HEK293T (cell line): ENCODE measurements at regions not wholly inside any gene's neighbourhood (a gene's known extent, or its start where the extent isn't known, plus 50 kb on each side); places are given as distances from the start of the nearest gene placed in this dataset.

Experiments used
- CTCF ChIA-PET: fragments of 350-600 bp; formaldehyde crosslinking; extraction: SDS; loops from one replicate; lab custom pipeline; 2021; ENCODE audit warnings: antibody characterized with exemption, inconsistent platforms; lab: Yijun Ruan, JAX
- POLR2A ChIA-PET: fragments of 350-600 bp; formaldehyde crosslinking; extraction: SDS; loops from one replicate; lab custom pipeline; 2020; ENCODE audit warnings: antibody characterized with exemption, inconsistent platforms; lab: Yijun Ruan, JAX
- DNase-seq: peaks from one replicate; pipeline ENCODE4 v3.0.0; 2012; ENCODE audit warnings: mixed read lengths; ENCODE audit errors: extremely low spot score
- ARNT ChIP-seq: fragments of 450-650 bp; IDR thresholded peaks from 2 replicates; pipeline ENCODE4 v1.6.1; 2017; ENCODE audit warnings: mild to moderate bottlenecking
- BHLHE40 ChIP-seq: fragments of 450-650 bp; IDR thresholded peaks from 2 replicates; pipeline ENCODE4 v1.6.1; 2016; ENCODE audit warnings: mild to moderate bottlenecking, moderate library complexity, borderline replicate concordance
- CTBP1 ChIP-seq: fragments of 450-650 bp; IDR thresholded peaks from 2 replicates; pipeline ENCODE4 v1.6.1; 2016; ENCODE audit warnings: borderline replicate concordance
- ELF4 ChIP-seq: fragments of 450-650 bp; IDR thresholded peaks from 2 replicates; pipeline ENCODE4 v1.6.1; 2017; ENCODE audit warnings: antibody characterized with exemption
- FOXA1 ChIP-seq: fragments of 450-650 bp; IDR thresholded peaks from 2 replicates; pipeline ENCODE4 v1.6.1; 2016; ENCODE audit warnings: mild to moderate bottlenecking
- FOXK2 ChIP-seq: fragments of 450-650 bp; IDR thresholded peaks from 2 replicates; pipeline ENCODE4 v1.6.1; 2016; ENCODE audit warnings: mild to moderate bottlenecking
- FOXM1 ChIP-seq: fragments of 450-650 bp; IDR thresholded peaks from 2 replicates; pipeline ENCODE4 v1.6.1; 2017; ENCODE audit warnings: mild to moderate bottlenecking, borderline replicate concordance
- HDGF ChIP-seq: fragments of 450-650 bp; IDR thresholded peaks from 2 replicates; pipeline ENCODE4 v1.6.1; 2017; ENCODE audit warnings: antibody characterized with exemption, borderline replicate concordance
- L3MBTL2 ChIP-seq: fragments of 450-650 bp; conservative IDR thresholded peaks from 2 replicates; pipeline ENCODE4 v1.6.1; 2016; ENCODE audit warnings: mild to moderate bottlenecking
- LEF1 ChIP-seq: fragments of 450-650 bp; IDR thresholded peaks from 2 replicates; pipeline ENCODE4 v1.6.1; 2017; ENCODE audit warnings: mild to moderate bottlenecking, borderline replicate concordance
- NFRKB ChIP-seq: fragments of 450-650 bp; IDR thresholded peaks from 2 replicates; pipeline ENCODE4 v1.6.1; 2016; ENCODE audit warnings: mild to moderate bottlenecking, moderate library complexity
- PKNOX1 ChIP-seq: fragments of 450-650 bp; IDR thresholded peaks from 2 replicates; pipeline ENCODE4 v1.6.1; 2016
- SP1 ChIP-seq: fragments of 450-650 bp; IDR thresholded peaks from 2 replicates; pipeline ENCODE4 v1.6.1; 2017
- SUZ12 ChIP-seq: fragments of 450-650 bp; IDR thresholded peaks from 2 replicates; pipeline ENCODE4 v1.6.1; 2016; ENCODE audit warnings: mild to moderate bottlenecking
- TARDBP ChIP-seq: fragments of 450-650 bp; IDR thresholded peaks from 2 replicates; pipeline ENCODE4 v1.6.1; 2016
- ZNF384 ChIP-seq: fragments of 450-650 bp; IDR thresholded peaks from 2 replicates; pipeline ENCODE4 v1.6.1; 2016

- POLR2A ChIA-PET: no interaction called here
- TF ChIP-seq LEF1 (no peak), SP1 (no peak), ZNF384 (no peak), NFRKB (no peak), CTBP1 (no peak), SUZ12 (no peak), TARDBP (no peak), ARNT (no peak)
- CTCF ChIA-PET: no interaction called here
- DNase-seq: no peak
Measured at GRCh38 chr11:15688351-15688792, 573.6 kb downstream of the INSC start.

GRCh38 chr11:15690320-15690719 is 575.6 kb downstream of the INSC start:
- DNase-seq: no peak
- POLR2A ChIA-PET: no interaction called here
- CTCF ChIA-PET: no interaction called here
- TF ChIP-seq SUZ12: no peak
- TF ChIP-seq BHLHE40: no peak
- TF ChIP-seq NFRKB: no peak
- no peak for TF ChIP-seq PKNOX1
- no peak for TF ChIP-seq HDGF
- no peak for TF ChIP-seq FOXK2
- no peak for TF ChIP-seq ZNF384
- TF ChIP-seq SP1: no peak
- no peak for TF ChIP-seq ELF4
- TF ChIP-seq FOXM1: no peak
- TF ChIP-seq LEF1: no peak
- no peak for TF ChIP-seq TARDBP
- TF ChIP-seq CTBP1: no peak
- TF ChIP-seq L3MBTL2: no peak
- no peak for TF ChIP-seq FOXA1
- no peak for TF ChIP-seq ARNT

GRCh38 chr11:15692739-15693138 is 578.0 kb downstream of the INSC start:
- POLR2A ChIA-PET: no interaction called here
- CTCF ChIA-PET: no interaction called here

GRCh38 chr11:15695096-15695721 is 580.5 kb downstream of the INSC start:
- CTCF ChIA-PET: no interaction called here
- no peak for DNase-seq
- POLR2A ChIA-PET: no interaction called here

More at GRCh38 chr11:15692739-15693138, 578.0 kb downstream of the INSC start:
- DNase-seq: no peak
- TF ChIP-seq FOXA1 (no peak), ARNT (no peak), FOXK2 (no peak), NFRKB (no peak), HDGF (no peak), CTBP1 (no peak), SUZ12 (no peak), LEF1 (no peak), ELF4 (no peak), L3MBTL2 (no peak), ZNF384 (no peak), SP1 (no peak), FOXM1 (no peak), BHLHE40 (no peak)

GRCh38 chr11:15696069-15696468 is 581.3 kb downstream of the INSC start:
- no peak for DNase-seq
- TF ChIP-seq HDGF: no peak
- TF ChIP-seq ARNT: no peak
- no peak for TF ChIP-seq FOXK2
- no peak for TF ChIP-seq NFRKB
- no peak for TF ChIP-seq ELF4
- no peak for TF ChIP-seq FOXA1
- TF ChIP-seq SP1: no peak
- TF ChIP-seq ZNF384: no peak
- no peak for TF ChIP-seq PKNOX1
- TF ChIP-seq BHLHE40: no peak
- no peak for TF ChIP-seq TARDBP
- no peak for TF ChIP-seq L3MBTL2
- TF ChIP-seq FOXM1: no peak
- TF ChIP-seq SUZ12: no peak
- TF ChIP-seq LEF1: no peak
- POLR2A ChIA-PET: no interaction called here
- CTCF ChIA-PET: no interaction called here

More at GRCh38 chr11:15695096-15695721, 580.5 kb downstream of the INSC start:
- no peak for TF ChIP-seq ZNF384
- TF ChIP-seq SP1: no peak
- no peak for TF ChIP-seq HDGF
- TF ChIP-seq L3MBTL2: no peak
- no peak for TF ChIP-seq FOXK2
- TF ChIP-seq ELF4: no peak
- no peak for TF ChIP-seq ARNT
- TF ChIP-seq TARDBP: no peak
- TF ChIP-seq LEF1: no peak
- no peak for TF ChIP-seq BHLHE40
- TF ChIP-seq CTBP1: no peak
- no peak for TF ChIP-seq FOXM1
- TF ChIP-seq PKNOX1: no peak
- TF ChIP-seq NFRKB: no peak
- TF ChIP-seq SUZ12: no peak
